ENCODE measurements at regions not wholly inside any gene's neighbourhood (a gene's known extent, or its start where the extent isn't known, plus 50 kb on each side); places are given as distances from the start of the nearest gene placed in this dataset.
A peak's percentile ranks its signal among the peaks of the same experiment; 100 is the strongest.

DNA sequence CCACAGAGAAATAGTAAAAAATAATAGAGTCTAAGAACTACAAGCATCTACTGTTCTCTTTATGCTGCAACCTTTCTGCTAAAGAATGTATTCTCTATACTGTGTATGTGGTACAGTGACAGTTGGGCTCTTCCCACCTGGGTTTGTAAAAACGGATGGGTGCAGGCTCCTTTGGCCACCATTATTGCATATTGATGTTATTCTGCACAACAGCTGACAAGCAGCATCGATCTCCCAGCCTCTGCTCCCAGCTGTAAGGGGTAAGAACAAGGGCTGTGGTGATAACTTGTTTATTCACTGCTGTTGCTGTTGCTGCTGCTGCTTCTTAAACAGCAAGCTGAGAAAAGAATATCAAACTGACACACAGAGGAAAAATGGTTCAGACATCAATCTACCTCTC, 56.1 kb downstream of the KCNRG start:
- no peak for DNase-seq

DNA sequence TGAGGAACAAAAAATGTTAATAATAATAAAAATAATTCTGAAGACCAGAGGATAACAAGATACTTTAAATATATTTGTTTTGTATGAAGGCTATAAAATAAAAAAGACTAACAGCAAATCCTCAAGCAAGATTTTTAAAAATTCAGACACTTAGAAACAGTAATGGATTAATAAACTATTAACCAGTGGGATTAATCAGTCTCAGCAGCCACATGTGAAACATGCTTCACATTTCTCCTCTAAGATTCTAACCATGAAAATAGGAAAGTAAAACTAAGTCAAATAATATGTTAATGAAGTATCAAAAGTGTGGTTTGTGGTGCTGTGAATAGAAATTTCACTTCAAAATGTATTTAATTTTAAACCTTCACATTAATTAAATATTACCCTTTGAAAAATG, 57.4 kb downstream of the KCNRG start:
- no peak for DNase-seq

DNA sequence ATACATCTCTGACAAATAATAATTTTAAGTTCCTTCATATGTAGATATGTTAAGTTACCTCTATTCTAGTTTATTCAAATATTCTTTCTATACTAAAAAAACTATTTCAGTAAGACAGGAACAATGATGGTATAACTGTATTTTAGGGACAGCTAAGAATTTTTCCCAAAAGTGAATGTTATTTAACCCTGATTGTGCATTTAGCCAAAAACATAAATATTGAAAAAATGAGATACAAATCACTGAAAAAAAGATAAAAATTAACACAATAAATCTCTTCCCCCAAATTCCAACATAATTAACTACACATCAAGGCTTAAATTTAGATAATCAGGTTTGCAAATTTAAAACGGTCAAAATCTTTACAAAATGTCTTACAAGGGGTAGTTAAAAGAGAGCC, 58.1 kb downstream of the KCNRG start:
- no peak for DNase-seq

- DNase-seq = no peak
Observed at GRCh38 chr13:50074843-50075242, 59.6 kb downstream of the KCNRG start.

GRCh38 chr13:50075619-50076097, 60.4 kb downstream of the KCNRG start:
- DNase-seq = no peak

DNA sequence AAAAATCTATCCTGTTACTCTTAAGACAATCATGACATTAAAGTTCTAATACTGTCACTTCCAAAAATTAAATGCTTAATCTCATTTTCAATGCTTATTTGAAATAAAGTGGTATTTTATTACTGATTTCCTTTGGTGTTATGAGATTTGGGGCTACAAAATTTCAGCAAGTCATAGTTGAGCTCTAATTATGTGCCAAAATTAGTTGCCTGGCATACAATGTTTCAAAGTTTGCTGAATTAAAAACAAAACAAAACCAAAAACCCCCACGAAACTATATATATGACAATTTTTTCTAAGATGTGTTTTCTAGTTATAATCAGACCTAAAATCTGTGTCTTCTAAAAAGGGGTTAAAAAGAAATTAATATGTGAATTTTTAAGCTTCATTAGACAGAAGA, 62.2 kb downstream of the KCNRG start:
- no peak for DNase-seq

DNA sequence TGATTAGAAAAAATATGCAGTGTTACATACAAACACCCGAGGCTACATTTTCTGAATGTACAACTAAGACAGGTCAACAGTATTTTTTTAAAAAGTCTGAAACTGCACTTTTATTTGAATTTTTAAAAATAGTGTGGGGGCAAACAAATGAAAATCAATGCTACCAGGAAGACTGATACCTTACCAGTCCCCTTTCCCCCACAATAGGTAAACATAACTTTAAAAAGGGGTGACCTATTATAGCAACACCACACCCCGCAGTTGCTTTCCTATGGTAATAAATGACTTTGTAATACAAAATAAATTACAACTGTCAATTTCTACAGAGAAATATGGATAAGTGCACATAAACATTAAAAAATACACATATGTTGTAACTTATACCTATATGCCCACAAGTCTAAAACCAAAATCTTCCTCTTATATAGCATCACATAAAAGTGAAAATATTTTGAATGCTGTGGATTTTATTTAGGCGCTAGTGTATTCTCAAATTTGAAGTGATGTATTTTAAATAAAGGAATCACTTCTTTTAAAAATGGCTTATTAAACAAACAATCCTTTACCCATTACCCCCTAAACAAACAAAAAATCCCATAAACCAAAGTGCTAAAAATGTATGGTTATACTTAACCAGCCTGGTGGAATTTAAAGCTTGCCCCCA, 63.1 kb downstream of the KCNRG start:
- no peak for DNase-seq

DNA sequence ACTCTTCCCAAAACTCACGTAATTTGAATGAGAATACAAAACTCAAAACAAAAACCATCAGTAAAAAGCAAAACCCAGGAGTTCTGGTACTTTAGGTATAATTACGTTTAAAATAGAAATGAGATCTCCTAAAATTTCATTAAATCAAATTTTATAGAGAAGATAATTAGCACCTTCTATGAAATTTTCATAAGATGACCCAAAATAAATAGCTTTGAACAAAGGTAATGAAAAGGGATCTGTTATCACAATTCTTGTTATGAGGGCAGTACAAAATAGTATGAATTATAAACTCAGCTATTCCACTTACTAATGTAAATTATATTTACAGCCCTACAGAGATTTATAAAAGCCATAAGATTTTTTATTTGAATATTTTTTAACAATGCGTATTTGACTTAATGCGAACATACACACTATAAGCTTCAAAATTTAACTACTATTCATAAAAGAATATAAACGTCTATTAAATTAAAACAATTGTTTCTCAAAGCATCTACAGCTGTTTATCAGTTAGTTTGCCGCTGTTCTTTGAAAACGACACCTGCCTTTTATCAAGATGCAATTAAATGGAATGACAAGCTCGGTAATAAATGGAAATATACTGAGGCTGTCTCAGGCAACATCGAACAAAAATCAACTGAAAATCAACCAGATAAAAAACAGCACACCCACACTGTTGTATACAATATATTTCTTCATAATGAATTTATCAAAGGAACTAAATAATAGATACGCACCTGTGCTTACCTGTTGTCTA, 63.8 kb downstream of the KCNRG start:
- DNase-seq = no peak

DNA sequence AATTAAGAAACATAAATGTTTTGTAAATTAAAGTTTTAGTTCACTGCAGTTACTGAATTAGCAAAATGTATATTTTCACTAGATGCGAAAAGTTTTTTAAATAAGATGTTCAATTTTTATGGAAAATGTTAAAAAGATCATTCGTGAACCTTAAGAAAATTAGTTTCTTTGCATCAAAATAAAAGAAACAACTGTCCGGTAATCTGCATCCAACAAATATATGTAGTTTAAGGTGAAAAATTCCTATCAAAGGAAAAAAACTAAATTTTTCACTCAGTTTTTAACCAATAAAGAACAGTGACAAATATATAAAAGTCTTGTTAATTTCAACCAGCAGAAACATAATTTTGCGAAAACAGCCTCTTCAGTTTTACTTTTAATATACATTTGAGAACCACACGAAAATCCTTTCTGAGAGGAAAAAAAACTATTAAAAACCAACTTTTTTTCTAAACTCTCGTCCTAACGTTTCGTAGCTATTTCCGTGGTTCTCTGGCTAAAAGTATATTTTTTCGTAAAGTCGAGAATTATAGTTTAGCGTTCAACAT, 64.5 kb downstream of the KCNRG start:
- DNase-seq = no peak

DNA sequence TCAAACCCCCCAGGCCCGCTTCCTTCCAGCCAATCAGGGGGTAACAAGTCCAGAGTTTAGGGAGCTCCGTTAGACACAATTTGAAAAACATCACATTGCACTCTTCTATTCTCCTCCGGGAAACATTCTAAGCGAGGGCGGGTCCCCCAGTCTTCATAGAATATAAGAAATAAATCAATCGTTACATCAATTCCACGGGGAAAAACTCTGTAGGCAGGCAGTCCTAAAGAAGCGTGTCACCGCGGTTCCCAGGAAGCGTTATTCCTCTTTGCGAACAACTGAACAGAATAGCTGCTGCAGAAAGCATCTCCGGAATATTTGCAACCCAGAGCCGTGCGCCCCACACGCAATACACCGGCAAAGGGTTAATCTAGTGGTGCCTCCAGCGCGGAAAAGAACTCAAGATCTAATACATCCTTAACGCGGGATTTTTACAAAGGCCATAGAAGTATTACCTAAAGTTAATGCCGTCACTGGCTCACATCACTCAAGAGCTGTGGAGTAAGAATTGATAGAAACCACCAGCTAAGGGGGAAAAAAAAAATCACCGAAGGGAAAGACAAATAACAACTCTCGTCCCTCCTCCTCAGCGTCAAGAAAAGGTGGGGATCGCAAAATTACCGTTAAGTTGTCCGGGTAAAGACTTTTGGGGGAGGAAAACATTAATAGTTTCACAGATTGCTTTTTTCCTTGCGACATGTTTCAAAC, 65.1 kb downstream of the KCNRG start:
- DNase-seq = peak; percentile 11 to 26

DNA sequence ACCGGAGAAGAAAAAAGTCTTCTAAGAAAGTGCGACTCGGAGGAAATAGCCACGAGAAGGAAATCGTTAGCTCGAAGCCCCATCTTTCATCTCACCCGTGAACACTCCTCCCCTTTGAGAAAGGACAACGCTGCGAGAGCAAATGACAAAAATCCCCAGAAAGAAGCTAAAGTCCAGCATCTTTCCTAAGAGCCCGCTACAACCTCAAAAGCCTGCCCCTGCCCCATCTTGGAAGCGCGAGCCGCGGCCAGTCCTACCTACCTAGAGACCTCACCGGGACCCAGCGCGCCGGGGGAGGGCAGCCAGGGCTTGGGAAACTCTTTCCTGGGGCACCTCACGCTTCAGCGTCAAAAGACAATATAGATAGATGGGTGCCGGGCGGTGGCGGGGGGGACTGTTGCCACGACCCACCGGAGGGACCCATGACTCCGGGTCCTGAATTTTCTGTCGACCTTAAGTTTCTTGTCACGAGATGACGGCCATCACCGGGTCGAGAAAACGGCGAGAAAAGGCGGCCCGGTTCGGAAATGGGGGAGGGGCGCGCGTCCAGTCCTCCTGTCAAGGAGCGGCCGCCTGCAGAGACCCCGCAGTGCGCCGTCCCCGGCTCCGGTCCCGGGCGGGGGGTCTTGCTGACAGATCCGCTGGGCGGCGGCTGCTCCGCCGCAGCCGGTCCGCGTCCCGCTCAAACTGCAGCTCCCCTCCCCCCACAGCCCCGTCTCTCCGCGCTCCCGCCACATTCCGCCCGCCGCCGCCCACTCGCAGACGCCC, 65.9 kb downstream of the KCNRG start:
- DNase-seq = peak; percentile 22 to 27

GRCh38 chr13:50081679-50082425, 66.6 kb downstream of the KCNRG start:
- DNase-seq = peak; percentile 97 to 98

DNA sequence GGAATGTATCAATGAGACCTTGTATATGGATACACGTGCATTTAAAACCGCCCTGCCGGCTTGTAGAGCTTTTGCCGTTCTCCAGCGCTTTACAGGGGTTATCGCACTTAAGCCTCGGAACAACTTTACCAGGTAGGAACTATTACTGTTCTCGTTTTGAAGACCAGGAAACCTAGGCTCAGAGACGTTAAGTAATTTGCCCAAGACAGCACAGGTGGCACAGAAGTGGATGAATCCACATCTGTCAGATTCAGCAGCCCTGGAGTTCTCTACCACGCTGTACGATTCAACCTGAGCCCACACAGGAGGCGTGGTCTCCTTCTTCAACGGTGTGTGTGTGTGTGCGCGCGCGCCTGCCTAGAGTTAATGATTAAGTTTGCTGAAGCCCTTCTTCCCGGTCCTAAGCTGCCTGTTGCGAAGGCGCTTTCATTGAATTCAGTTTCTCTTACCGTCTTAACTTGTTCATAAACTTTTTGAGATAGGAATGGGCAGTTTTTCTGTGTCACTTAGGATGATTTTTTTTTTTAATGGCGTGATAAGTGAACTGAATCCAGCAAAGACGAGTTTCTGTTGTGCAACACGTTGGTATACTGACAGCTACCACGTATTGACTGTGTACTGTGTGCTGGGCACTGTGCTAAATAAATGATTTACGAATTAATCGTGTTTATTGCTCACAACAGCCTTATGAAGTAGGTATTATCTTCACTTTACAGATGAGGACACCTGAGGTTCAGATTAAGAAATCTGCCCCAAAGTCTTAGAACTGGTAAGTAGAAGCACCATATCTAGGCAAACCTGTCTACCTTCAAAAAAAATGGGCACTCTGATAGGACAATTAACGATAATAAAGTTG, 67.4 kb downstream of the KCNRG start:
- DNase-seq = peak; percentile 75 to 80

DNA sequence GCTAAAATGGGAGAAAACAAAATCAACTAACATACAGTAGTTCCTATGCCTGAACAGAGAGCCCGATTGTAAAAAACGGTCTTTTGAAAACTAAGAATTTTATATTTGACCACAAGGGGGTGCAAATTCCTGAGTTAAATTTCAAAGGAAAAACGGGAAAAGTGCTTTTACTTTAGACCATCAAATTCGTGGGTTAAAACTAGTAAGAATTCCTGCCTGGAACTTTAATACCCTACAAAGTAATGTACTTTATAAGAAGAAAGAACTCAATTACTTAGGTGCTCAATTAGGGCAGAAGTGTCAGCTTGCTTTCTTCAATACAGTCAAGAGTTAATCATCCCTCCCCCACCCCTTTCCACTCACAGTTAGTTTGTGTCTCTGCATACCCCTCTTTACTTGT, 69.8 kb downstream of the KCNRG start:
- no peak for DNase-seq

- no peak for DNase-seq
Observed at GRCh38 chr13:50089633-50090032, 74.4 kb downstream of the KCNRG start.

GRCh38 chr13:50090211-50090610, 75.0 kb downstream of the KCNRG start:
- no peak for DNase-seq

DNA sequence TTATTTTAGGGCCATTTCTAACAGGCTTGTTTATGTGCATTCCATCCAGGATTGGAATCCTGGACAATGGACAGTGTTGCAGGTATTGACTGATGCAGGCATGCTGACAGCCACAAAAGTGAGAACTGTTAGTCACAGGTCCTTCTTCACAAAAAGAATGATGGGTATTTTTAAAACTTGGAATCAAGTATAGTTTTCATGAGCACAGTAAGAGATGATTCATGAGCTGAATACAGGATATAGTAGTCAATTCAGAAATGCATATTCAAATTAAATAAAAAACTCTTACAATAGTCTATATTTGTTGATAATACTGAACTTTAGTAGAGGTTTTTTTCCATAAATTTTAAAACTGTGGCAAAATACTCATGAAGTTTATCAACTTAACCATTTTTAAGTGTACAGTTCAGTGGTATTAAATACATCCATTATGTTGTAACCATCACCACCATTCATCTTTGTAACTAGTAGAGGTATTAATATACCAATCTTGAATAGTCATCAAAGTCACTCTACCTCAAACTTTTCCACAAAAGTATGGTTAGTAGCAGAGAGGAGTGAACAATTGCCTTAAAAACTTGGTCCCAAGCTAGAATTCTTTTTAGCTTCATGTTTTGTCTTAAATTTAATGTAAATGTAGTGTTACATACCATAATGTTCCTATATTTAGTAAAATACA, 79.5 kb downstream of the KCNRG start:
- no peak for DNase-seq

GRCh38 chr13:50098693-50099092, 83.4 kb downstream of the KCNRG start:
- no peak for DNase-seq

DNA sequence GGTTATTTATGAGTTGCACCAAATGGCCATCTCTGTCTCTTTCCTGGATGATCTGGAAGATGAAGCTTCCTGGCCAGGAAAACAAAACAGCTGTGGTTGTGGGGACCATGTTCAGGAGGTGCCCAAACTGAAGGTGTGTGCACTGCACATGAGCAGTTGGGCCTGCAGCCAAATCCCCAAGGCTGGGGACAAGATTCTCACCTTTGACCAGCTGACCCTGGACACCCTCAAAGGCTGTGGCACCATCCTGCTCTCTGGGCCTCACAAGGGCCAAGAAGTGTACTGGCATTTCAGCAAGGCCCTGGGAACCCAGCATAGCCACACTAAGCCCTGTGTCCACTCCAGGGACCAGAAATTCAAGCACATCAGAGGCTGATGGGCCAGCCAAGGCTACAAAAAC, 84.2 kb downstream of the KCNRG start:
- no peak for DNase-seq

GRCh38 chr13:50101590-50101989, 86.3 kb downstream of the KCNRG start:
- DNase-seq = no peak

All from activated CD4-positive, alpha-beta T cell treated with anti-CD3 and anti-CD28 coated beads, Interleukin-2, amount 50 U/mL, for 4 hours (primary cell).